ENCODE measurements at regions not wholly inside any gene's neighbourhood (a gene's known extent, or its start where the extent isn't known, plus 50 kb on each side); places are given as distances from the start of the nearest gene placed in this dataset.

- no peak for DNase-seq (ENCODE audit: low read depth)
- H3K4me3 ChIP-seq (ENCODE audit: low read depth, low read length): no peak overlapping the region
- TF ChIP-seq CTCF (IDR thresholded peaks at IDR 0.05; ENCODE audit: low read depth, low read length, missing control alignments): no peak
These were observed 72.8 kb upstream of the C16orf82 start for GRCh38 chr16:26993963-26994362.

- no peak for TF ChIP-seq CTCF (IDR thresholded peaks at IDR 0.05; ENCODE audit: low read depth, low read length, missing control alignments)
- DNase-seq (ENCODE audit: low read depth): no peak
- H3K4me3 ChIP-seq (ENCODE audit: low read depth, low read length): no peak overlapping the region
These were observed 71.2 kb upstream of the C16orf82 start for GRCh38 chr16:26995522-26995921.

DNA sequence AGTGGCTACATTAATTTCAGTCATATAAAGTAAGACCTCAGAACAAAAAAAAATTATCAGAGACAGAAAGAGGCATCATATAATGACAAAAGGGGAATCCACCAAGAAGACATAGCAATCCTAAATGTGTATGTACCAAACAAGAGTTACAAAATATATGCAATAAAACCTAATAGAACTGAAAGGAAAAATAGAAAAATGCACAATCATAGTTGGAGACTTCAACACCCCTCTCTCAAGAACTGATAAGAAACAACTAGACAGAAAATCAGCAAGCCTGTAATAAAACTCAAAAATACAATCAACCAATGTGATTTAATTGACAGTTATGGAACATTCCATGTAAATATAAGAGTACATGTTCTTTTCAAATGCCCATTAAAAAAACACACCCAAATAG, 61.3 kb upstream of the C16orf82 start:
- TF ChIP-seq CTCF (IDR thresholded peaks at IDR 0.05; ENCODE audit: low read depth, low read length, missing control alignments): no peak
- DNase-seq (ENCODE audit: low read depth): no peak
- H3K4me3 ChIP-seq (ENCODE audit: low read depth, low read length): no peak overlapping the region

Data from GM12864 (cell line).